Pancreas (tissue), 10 donors: ENCODE measurements at regions not wholly inside any gene's neighbourhood (a gene's known extent, or its start where the extent isn't known, plus 50 kb on each side); places are given as distances from the start of the nearest gene placed in this dataset.

ENCODE experiments used
- ATAC-seq, 4 donors: fragments of 200-7000 bp; cut with Tn5 transposase; one replicate each; pipeline versions ENCODE4 v1.8.0 to v1.9.1; 2020; ENCODE audit warnings: mild to moderate bottlenecking in 4 of 4, moderate library complexity in 4 of 4
- DNase-seq, 6 donors: peaks; one replicate each; pipeline ENCODE4 v3.0.0-alpha.2; 2020
- FAIRE-seq: peaks from 2 replicates; lab custom pipeline; 2012; peaks lifted over from hg19 to GRCh38; lab: Jason Lieb, UNC
- H3K27ac ChIP-seq, 4 donors: fragments of 200-600 bp; sonication (generic); 1 replicate in 3 of 4; 2 replicates in 1 of 4; pipeline versions ENCODE4 v1.5.0 to v1.8.0; 2020
- H3K27me3 ChIP-seq, 4 donors: fragments of 200-600 bp; one replicate each; pipeline ENCODE4 v1.8.0; 2021
- H3K36me3 ChIP-seq, 3 donors: fragments of 200-600 bp; sonication (generic) in 1 of 3; one replicate each; pipeline versions ENCODE4 v1.5.0 to v1.8.0; 2020 to 2021
- H3K4me1 ChIP-seq, 3 donors: fragments of 200-600 bp; one replicate each; pipeline ENCODE4 v1.8.0; 2021
- H3K4me3 ChIP-seq, 4 donors: fragments of 200-600 bp; sonication (generic) in 2 of 4; one replicate each; pipeline versions ENCODE4 v1.5.0 to v1.8.0; 2020 to 2021
- H3K9me3 ChIP-seq, 4 donors: fragments of 200-600 bp; one replicate each; pipeline ENCODE4 v1.8.0; 2021
- WGBS, 2 donors: extraction: QIAGEN DNeasy Blood & Tissue Kit; methylation state at CpG; one replicate each; pipeline ENCODE4 v1.1.7; 2013; 5-methylcytosine and 5-hydroxymethylcytosine counted together
- intact Hi-C, 3 donors: fragments of 100-400 bp; cut with DNase I; formaldehyde crosslinking; loops; one replicate each; pipeline versions ENCODE4 v1.11.1 to v1.14.2; 2022
- TF ChIP-seq, protein P1 (sequence below), 4 donors: fragments of 200-600 bp; sonication (generic) in 3 of 4; IDR thresholded peaks; one replicate each; pipeline versions ENCODE4 v1.5.0 to v1.8.0; 2021; ENCODE audit warnings: antibody characterized with exemption in 4 of 4
- donor health status: healthy with polysubstance abuse.
- donor health status: DM: no; HTN: no; CAD: no; lungs with moderate emphysema.
- donor health status: DM: no; HTN: no; CAD: no.
- donor health status: control.
- donor health status: control.
- donor health status: Bipolar disorder and iron deficiency.
- donor health status: DM: yes; HTN: yes; CAD: no.
- donor health status: DM: no; HTN: no; CAD: no.
- donor health status: DM: no; HTN: no; CAD: no.
- donor health status: DM: yes; HTN: yes; CAD: no.

DNA sequence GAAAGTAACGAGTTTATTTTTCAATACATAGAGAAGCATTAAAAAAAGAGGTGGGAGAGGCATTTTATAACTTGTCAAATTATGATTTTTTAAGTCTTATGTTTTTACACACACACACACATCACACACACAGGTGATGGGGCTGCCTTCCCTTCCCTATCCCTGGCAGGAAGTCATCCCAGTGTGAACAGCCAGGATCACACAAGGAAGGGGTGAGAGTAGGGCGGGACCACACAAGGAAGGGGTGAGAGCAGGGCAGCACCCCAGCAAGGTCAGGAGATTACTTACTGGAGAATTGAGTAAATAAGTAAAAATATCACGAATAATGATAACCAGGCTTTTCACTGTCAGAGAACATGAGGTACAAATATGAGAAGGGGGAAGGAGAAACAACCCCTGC, 372.6 kb downstream of the SEC23A start:
- TF ChIP-seq, protein P1, sequence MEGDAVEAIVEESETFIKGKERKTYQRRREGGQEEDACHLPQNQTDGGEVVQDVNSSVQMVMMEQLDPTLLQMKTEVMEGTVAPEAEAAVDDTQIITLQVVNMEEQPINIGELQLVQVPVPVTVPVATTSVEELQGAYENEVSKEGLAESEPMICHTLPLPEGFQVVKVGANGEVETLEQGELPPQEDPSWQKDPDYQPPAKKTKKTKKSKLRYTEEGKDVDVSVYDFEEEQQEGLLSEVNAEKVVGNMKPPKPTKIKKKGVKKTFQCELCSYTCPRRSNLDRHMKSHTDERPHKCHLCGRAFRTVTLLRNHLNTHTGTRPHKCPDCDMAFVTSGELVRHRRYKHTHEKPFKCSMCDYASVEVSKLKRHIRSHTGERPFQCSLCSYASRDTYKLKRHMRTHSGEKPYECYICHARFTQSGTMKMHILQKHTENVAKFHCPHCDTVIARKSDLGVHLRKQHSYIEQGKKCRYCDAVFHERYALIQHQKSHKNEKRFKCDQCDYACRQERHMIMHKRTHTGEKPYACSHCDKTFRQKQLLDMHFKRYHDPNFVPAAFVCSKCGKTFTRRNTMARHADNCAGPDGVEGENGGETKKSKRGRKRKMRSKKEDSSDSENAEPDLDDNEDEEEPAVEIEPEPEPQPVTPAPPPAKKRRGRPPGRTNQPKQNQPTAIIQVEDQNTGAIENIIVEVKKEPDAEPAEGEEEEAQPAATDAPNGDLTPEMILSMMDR (IDR thresholded peaks at IDR 0.05) = no peak
- 49 to 50% methylated on average over 3 of the region's 3 CpGs for WGBS, 2 donors
- no peaks in the 10 kb centered on the region for H3K27me3 ChIP-seq
- H3K27ac ChIP-seq = no peak overlapping the region
- DNase-seq (no peak), FAIRE-seq (no peak), ATAC-seq (no peak)
- no peak overlapping the region for H3K4me3 ChIP-seq
- H3K9me3 ChIP-seq = no peaks in the 10 kb centered on the region
- H3K36me3 ChIP-seq = no peaks in the 10 kb centered on the region
- peaks cover 0 to 4% (median 0%) of the 10 kb centered on the region in 3 donors for H3K4me1 ChIP-seq
- intact Hi-C loops = loop anchor here in 1 of 3 donors (10.0 kb wide), 1 partner anchor 274 kb away; no protein-coding TSS in a partner anchor

DNA sequence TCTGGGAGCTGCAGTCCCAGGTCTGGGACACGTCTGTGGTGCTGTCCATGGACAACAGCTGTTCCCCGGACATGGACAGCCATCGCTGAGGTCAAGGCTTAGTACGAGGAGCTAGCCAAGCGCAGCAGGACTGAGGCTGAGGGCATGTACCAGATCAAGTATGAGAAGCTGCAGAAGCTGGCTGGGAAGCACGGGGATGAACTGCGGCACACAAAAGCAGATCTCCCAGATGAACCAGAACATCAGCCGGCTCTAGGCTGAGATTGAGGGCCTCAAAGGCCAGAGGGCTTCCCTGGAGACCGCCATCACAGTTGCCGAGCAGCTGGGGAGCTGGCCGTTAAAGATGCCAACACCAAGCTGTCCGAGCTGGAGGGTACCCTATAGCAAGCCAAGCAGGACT, 375.3 kb downstream of the SEC23A start:
- Histone ChIP-seq H3K4me1 (peaks cover 0 to 4% (median 0%) of the 10 kb centered on the region in 3 donors), H3K27me3 (no peaks in the 10 kb centered on the region), H3K9me3 (no peaks in the 10 kb centered on the region), H3K4me3 (no peak overlapping the region), H3K36me3 (no peaks in the 10 kb centered on the region), H3K27ac (no peak overlapping the region)
- no peak for FAIRE-seq
- TF ChIP-seq, protein P1 (IDR thresholded peaks at IDR 0.05) = no peak
- peak in 1 of 6 donors; percentile 48 for DNase-seq
- intact Hi-C loops = loop anchor here in 1 of 3 donors (10.0 kb wide), 1 partner anchor 137 kb away; no protein-coding TSS in a partner anchor
- 82 to 83% methylated on average over 12 of the region's 12 CpGs for WGBS, 2 donors
- ATAC-seq = no peak

DNA sequence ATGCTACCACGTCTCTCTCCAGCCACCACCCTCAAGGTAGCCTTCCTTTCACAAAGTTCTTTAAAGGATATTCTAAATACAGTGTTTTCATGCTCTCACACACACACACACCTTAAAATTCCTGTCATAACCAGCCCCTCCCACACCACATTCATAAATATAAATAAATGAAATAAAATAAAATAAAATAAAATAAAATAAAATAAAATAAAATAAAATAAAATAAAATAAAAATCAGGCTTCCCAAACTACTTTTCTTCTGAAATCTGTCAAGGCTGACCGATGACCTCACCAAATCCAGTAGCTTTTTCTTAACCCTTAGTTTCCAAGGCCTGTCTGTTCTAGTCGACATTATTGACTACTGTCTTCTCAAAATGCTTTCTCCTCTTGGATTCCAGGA, 378.4 kb downstream of the SEC23A start:
- DNase-seq (no peak), FAIRE-seq (no peak), ATAC-seq (no peak)
- intact Hi-C loops = loop anchor here in 2 of 3 donors (5.0 to 10.0 kb wide), 2 partner anchors 140 to 143 kb away; no protein-coding TSS in a partner anchor
- no peaks in the 10 kb centered on the region for H3K9me3 ChIP-seq
- no peaks in the 10 kb centered on the region for H3K36me3 ChIP-seq
- no peaks in the 10 kb centered on the region for H3K27me3 ChIP-seq
- peaks cover 0 to under 1% (median 0%) of the 10 kb centered on the region in 3 donors for H3K4me1 ChIP-seq
- H3K4me3 ChIP-seq = no peak overlapping the region
- TF ChIP-seq, protein P1 (IDR thresholded peaks at IDR 0.05) = no peak
- no peak overlapping the region for H3K27ac ChIP-seq
- 66 to 77% methylated on average over 3 of the region's 3 CpGs for WGBS, 2 donors

DNA sequence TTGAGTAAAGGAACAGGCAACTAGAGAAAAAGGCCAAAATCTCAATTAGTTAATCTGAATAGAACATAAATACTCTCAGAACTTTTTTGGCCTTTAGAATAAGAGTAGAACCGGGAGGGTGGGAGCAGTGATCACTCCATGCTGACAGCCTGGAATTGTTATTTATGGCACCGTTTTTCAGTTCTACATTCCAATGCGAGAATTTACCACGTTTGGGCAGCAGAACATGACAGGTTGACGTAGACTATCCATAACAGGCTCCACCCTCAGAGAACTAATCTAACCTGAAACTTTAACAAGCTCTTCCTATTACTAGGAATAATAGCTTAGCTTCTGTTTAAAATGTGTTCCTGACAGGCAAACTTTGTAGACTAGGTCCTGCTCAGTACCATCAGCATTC, 379.1 kb downstream of the SEC23A start:
- H3K4me1 ChIP-seq = no peaks in the 10 kb centered on the region
- no peaks in the 10 kb centered on the region for H3K36me3 ChIP-seq
- DNase-seq = no peak
- TF ChIP-seq, protein P1 (IDR thresholded peaks at IDR 0.05) = no peak
- 18 to 27% methylated on average over 5 of the region's 5 CpGs for WGBS, 2 donors
- intact Hi-C loops = loop anchor here in 2 of 3 donors (5.0 to 10.0 kb wide), 2 partner anchors 141 to 143 kb away; no protein-coding TSS in a partner anchor
- H3K27me3 ChIP-seq = no peaks in the 10 kb centered on the region
- no peak overlapping the region for H3K27ac ChIP-seq
- no peaks in the 10 kb centered on the region for H3K9me3 ChIP-seq
- H3K4me3 ChIP-seq = no peak overlapping the region
- no peak for FAIRE-seq
- ATAC-seq = peak in 1 of 4 donors; percentile 54

DNA sequence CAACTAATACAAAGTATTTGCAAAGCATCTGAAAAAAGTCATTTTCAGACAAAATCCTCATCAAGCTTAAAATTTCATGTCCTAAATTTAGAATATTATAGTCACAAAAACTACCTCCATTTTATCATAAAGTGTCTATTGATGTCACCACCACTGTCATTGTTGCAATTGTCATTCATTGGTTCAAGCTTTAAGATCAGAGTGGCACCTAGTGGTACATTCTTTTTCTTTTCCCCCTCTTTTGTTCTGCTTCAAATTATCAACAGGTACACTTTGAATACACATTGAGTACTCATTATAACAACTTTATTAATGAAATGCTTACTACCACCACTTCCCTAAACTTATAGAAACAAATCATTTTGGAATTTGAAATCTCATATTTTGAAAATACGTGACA, 379.8 kb downstream of the SEC23A start:
- intact Hi-C loops = loop anchor here in 2 of 3 donors (5.0 to 10.0 kb wide), 2 partner anchors 142 to 144 kb away; no protein-coding TSS in a partner anchor
- FAIRE-seq (peak; percentile 45), ATAC-seq (no peak), DNase-seq (no peak)
- TF ChIP-seq, protein P1 (IDR thresholded peaks at IDR 0.05) = no peak
- H3K4me3 ChIP-seq = no peak overlapping the region
- no peaks in the 10 kb centered on the region for H3K36me3 ChIP-seq
- H3K27ac ChIP-seq = no peak overlapping the region
- H3K27me3 ChIP-seq = no peaks in the 10 kb centered on the region
- no peaks in the 10 kb centered on the region for H3K4me1 ChIP-seq
- 90 to 91% methylated on average over 1 of the region's 1 CpG for WGBS, 2 donors
- no peaks in the 10 kb centered on the region for H3K9me3 ChIP-seq
